NCI-H748 treated with DMSO at 0.1 percent for 48 hours (cell line): ENCODE measurements at regions not wholly inside any gene's neighbourhood (a gene's known extent, or its start where the extent isn't known, plus 50 kb on each side); places are given as distances from the start of the nearest gene placed in this dataset.

ENCODE experiments used
- DNase-seq: peaks from one replicate; lab custom pipeline; 2025; lab: John Stamatoyannopoulos, UW

DNA sequence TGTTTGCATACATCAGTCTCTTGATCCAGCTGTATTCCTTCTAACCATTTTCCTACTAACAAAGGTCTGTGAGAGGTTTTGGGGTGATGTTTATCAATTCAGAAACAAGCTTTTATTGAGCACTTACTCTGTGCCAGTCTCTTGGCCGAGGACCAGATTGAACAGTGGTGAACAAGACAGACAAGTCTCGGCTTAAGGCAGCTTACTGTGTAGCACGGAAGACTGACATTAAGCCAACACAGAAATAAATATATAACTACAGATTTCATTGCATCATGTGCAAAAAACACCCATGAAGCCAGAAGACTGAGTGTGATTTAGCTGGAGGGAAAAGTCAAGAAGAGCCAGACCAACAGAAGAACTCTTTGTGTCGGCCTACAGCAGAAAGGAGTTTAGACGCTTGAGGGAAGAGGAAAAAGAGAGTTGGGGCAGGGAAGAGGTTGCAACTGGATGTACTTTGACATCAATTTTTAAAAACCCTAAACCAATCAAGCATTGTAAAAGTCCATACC is 549.6 kb upstream of the CITED2 start:
- DNase-seq, result no peak

DNA sequence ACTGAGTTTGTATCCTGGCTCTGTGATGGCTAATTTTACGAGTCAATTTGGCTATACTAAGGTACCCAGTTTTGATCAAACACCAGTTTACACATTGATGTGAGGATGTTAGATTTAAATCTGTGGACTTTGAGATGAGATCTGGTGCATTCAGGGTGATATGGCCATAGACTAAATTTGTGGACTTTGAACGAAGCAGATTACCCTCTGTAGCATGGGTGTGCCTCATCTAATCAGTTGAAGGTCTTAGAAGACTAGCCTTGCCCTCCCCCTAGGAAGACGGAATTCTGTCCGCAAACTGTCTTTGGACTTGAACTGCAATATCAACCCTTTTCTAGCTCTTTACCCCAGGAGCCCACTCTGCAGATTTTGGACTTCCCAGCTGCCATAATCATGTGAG is 547.8 kb upstream of the CITED2 start:
- DNase-seq, result no peak

DNA sequence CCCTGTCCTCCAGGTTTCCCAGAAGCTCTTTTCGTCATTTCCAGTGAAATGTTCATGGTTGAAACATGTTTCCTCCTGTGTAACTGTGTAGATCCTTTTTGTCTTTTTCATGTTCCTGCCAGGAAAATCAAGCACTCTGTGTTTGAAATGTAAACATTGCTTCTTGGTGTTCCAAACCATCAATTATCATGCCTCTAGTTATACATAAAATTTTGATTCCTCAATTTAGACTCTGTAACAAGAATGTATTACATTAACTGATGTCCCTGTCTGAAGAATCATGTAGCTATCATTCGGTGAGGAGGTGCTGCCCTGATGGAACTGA is 546.3 kb upstream of the CITED2 start:
- DNase-seq, result no peak

DNA sequence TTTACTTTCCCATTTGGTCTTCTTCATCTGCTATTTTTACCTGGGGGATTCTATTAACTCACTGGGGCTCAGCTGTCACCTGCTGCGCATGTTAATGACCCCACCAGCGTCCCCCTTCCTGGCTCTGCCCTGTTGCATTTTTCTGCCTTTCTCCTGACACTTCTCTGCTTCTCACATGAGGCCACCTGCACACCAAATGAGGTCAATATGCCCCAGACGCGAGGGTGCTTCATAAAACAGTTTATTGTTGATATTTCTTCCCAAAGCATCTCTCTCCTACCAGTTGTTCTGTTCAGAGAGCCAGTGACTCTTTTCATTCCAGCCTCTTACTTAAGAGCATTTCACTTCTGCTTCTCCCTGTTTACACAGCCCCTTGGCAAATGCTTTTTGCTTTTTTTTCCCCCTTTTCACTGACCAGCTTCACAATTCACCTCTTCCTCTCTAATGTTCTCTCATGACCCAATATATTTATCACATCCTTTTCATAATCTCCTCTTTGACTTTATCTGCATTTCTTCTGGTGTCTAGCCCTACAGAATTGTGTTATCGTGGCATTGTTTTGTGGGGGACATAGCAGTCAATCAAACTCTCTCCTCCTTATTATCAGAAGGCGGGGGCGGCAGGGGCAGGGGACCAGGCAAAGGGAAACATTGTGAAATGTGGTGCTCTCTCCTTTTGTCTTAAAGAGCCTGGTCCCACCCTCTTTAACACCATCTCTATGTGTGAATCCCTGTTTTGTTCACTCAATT is 545.8 kb upstream of the CITED2 start:
- no peak for DNase-seq

DNA sequence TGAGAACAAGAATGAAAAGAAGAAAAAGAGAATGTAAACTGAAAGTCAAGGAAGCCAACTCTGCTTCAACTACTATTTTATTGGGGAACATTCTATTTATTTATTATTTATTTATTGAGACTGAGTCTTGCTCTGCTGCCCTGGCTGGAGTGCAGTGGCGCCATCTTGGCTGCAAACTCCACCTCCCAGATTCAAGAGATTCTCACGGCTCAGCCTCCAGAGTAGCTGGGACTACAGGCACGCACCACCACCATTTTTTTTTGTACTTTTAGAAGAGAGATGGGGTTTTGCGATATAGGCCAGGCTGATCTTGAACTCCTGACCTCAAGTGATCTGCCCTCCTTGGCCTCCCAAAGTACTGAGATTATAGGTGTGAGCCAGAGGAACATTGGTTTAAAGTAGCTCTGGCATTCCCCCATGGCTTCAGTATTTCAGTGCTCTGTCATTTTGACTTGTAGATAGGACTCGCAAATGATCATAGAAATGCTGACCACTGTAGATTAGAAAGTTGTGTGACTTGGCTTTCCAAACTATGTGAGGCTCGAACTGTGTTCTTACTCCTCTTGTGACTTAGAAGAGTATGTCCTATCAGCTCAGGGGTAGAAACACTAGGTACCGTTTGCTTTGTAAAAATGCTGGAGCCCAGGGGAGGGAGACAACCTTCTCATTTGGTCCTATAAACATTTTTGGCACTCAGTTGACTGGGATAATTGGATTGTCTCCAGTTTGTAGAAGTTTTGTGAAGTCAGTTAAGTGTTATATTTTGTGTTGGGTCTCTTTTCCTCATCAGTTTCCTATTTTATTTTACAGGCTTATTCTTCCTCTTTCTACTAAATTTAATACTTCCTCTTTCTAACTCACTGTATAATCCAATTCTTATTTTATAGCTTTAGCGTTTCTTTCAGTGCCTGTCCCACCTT is 544.9 kb upstream of the CITED2 start:
- no peak for DNase-seq

DNA sequence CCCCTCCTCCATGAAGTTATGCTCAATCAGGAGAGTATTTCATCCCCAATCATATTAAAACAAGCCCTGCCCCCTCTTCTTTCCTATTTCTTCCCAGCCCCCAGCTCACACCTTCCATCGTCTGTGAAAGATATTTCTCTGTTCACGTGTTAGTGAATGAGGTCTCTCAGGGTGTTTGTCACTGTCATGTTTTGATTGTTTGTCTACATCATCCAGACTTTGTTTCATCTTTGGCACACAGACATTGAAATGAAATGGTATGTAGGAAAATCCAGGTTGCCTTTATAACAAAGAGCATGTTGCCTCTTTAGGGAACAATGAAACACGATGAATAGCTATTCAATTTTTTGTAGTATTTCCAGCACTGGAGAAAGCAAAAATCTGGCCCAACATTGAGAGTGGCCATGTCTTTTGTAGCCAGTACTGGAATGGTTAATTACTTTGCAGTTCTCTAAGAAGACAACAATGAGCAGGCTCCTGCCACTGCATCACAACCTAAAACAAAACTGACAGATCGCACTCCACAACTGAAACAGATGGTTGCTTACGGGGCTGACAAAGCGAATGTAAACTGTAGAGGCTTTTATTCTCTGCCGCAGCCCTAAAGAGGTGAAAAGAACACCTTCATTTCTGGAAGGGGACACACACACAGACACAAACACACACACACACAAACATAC is 543.6 kb upstream of the CITED2 start:
- DNase-seq, result no peak

DNA sequence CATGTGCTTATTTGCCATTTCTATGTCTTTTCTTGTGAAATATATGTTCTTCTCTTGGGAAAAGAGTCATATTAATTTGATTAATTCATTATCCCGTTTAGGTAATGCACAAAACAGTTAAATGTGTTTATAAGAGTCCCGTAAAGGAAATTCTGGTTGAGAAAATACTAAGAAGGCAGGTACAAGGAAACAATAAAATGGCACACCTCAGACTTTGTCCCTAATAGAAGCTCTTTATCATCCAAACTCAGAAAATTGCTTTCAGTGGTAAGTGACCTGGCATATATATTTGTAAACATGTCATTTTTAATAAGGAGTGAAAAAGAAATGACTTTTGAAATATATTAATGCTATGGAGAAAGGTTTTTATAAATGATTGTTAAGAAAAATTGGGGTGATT is 540.5 kb upstream of the CITED2 start:
- DNase-seq, result no peak

DNA sequence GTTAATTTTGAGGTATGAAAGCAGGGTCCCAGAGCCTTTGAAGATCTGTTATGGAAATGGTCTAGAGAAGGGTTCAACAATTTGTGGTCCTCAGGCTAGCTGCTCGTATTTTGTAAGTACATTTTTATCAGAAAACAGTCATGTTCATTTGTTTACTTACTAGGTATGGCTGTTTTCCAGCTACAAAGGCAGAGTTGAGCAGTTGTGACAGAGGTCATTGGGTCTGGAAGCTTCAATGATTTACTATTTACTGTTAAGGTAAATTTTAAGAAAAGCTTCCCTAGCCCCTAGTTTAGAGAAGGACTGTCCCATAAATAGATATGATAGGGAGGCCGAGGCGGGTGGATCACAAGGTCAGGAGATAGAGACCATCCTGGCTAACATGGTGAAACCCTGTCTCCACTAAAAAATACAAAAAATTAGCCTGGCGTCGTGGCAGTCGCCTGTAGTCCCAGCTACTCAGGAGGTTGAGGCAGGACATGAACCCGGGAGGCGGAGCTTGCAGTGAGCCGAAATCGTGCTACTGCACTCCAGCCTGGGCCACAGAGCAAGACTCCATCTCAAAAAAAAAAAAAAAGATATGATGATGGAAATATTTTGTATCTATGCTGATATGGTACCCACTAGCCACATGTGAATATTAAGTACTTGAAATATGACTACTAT is 538.4 kb upstream of the CITED2 start:
- DNase-seq, result no peak

DNA sequence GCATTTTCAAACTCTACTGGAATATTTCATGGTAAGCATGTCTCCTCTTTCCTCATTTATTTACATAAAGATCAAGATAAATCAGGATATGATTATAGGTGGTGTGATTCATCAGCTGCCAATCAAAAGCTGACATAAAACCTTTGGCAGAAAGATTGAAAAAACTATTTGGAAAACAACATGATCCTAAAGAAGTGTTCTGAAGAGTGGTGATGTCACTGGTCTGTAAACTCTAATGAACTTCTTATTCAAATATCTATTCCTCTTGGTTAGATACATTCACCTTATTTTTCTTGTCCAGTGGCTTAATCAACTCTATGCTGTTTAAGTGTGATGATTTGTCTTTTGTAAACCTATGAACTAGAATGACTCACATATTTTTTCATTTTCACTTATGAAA is 535.5 kb upstream of the CITED2 start:
- DNase-seq, result no peak

DNA sequence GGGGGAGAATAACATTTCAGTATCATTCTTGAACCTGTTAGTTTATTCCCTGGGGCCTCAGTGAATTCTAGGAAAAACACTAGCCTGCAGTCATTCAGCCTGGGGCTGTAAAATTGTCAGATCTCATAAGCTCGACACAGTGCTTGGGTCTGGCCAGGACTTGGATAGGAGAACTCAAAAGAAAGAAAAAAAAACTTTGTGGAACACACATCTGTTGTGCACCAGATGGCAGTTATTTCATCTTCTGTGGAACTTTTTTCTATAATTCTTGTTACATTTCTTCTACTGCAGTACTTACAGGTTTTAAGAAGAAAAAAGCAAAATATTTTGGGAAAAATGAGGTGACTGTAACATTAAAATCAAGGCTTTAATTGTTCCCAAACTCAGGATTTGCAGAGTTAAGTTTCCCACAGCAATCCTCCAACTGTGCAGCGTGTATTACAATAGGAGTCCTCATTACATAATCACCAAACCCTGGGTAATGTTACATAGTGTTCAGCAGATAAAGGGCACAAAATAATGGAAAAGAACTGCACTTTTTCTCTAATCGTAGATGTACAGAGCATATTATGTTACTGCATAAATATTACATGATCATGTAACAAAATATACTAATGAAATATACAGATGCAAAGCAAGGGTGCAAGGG is 531.1 kb upstream of the CITED2 start:
- no peak for DNase-seq

DNA sequence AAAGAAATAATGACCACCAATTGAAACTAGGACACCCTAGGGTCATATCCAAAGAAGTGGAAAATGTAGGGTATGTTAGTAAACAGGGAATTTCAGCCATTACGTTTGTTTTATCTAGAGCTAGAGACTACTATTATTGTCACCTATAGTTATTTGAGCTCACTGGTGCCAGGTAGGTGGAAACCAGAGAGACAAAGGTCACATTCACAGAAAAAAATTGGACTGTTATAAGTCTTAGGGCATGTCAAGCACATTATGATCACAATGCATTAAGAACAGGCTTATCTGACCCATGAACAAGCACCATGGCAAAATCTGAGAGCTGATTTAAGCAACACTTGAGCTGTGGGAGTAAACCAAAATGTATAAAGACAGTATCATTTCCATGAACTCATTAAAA is 530.1 kb upstream of the CITED2 start:
- no peak for DNase-seq

DNA sequence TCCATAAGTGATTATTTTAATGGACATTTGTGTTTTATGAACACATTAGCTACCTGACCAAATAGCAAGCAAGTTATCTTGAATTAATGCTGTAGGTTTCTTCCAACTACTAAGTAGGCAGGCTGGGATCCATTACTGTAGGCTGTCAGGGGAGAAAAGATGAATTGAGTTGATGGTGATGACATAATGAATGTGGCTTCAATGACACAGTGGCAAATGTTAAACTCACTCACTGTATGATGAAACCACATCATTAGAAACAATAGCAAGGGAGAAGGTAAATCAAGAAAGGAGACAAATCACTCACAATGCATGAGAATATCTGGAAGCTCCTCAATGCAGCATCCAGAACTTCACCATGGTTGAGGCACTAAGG is 529.7 kb upstream of the CITED2 start:
- DNase-seq, result no peak

DNA sequence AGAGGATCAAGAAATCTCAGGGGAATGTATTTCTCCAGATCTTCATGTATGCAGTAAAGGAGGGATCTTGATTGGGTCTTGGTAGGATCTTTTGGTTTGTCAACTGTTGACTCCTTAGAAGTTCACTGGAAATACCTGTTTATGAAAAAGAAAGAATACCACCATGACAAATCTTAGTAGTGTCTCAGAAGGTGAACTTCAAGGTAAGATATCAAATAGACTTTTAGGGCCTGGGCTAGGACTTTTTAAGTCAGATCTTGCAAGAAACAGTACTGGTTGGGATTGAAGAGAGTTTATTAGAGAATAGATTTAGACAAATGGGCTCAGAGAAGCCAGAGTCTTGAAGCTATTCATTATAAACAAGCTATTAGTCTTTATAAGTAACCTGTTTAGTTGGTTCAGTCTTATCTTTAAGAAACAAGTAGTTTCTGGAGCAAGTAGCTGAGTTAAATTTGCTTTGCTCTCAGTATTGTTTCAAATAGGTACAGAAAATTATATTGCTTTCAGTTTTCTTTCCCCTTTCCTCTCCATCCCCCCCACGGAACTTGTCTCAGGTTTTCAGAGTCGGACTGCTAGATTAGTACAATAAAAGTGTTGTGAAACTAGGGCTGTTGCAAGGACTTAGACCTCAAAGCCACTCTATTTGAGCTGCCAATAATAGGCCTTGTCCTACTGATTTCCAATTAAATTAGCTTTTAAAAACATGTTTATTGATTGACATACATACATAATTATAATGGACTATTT is 529.1 kb upstream of the CITED2 start:
- DNase-seq, result no peak

DNA sequence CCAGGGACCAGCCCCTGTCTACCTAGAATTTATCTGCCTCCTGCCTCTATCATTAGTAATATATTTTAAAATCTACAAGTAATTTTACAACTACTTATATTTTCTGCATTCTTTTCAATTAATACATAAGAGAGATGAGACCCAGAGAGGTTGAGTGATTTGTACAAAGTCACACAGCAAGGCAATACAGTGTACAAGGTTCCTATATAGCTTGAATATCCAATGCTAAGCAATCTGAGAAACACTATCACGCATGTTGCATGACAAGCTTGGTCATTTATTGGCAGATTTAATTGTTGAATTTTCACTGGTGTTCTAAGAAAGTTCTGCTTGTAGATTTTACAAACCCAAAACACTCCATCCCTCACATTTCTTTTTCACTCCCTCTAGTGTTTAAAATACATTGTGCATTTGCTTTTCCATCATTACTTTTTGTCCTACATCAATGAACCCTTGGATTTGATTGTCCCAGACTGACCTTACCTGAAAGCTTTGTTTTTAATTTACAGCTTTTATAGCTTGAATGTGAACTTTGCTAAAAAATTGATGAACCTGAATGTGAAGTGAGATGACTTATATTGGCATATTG is 520.9 kb upstream of the CITED2 start:
- no peak for DNase-seq

DNA sequence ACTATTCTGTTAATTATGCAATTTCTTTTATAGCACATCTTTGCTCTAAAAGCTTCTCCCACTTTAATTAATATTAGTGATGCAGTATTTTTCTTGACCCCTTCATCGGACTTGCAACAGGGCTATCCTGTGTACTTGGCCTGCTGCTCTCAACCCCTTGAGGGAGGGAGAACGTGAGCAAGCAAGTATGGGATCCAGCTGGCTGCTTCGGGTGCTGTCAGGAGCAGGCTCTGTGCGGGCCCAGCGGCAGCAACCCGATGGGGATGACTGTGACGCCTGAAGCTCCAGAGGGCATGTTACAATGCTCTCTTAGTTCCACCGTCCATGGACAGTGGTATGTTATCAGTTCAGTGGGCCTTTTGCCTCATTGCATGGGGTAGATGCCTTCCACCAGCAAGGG is 519.8 kb upstream of the CITED2 start:
- no peak for DNase-seq

DNA sequence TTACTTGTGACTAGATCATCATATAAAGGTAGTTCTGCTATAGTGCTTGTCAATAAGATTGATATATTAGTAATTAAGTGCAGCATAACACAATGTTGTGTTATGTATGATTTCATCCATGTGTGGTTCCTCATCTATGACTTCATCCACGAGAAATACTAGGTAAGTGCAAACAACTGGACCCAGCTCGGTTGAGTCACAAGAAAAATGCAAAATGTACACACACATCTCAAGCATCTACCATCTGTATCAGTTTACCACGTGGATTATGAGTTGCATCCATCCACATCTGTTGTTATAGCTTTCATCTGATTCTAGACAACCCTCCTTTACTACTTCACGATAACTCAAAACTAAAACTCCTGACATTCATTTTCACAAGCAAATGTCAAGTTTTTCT is 517.0 kb upstream of the CITED2 start:
- DNase-seq, result no peak

DNA sequence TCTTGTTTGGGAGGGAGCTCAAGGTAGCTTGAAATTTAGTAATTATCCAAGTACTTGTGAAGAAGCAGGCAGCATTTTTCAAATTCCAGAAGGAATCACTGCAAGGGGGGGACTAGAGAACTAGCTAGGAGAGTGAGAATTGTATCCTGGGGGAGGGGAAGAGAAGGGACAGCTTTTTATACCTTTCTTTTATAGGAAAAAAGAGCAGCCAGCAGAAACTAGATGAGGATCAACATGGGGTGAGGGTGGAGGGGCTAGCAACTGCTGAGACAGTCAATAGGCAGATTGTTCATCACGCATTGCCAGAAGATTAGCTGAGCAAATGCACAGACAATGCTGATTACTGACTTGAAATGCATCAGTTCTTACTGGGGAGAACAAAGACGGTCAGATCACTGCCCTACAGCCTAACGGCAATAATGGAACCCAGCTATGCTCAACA is 514.3 kb upstream of the CITED2 start:
- no peak for DNase-seq

DNA sequence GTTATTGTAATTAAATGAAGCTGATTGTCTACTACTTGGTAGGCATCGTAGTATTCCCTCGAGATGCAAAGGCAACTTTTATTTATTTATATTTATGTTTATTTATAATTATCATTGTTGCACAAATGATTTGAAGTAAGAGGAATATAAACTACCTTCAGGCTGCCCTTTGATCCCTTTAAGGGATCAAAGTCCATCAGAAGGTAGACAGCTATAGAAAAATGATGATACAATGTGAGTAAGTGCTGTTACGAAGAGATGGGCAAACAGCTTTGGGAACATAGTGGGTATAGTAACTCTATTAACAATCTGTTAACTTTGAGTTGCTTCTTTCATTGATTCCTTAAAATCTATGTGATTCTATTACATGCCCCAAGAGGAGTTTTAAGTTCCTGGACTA is 512.8 kb upstream of the CITED2 start:
- no peak for DNase-seq

DNA sequence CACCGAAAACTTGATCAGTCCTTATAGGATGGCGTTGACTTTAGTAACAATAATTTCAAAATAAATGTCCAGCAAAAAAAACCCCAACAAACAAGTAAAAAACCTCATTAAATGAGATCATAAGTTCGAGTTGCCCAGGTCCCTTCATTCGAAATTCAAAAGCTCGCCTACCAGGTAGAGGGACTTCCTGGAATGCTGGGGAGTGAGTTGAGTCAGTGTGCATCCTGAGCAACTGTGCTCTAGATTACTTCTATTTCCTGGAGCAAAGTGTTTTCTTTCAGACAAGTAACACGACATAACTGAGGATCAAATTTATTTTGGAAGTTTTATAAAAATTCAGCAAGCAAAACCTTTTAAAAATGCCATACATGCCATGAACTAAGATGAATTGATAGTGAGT is 511.9 kb upstream of the CITED2 start:
- DNase-seq, result no peak

DNA sequence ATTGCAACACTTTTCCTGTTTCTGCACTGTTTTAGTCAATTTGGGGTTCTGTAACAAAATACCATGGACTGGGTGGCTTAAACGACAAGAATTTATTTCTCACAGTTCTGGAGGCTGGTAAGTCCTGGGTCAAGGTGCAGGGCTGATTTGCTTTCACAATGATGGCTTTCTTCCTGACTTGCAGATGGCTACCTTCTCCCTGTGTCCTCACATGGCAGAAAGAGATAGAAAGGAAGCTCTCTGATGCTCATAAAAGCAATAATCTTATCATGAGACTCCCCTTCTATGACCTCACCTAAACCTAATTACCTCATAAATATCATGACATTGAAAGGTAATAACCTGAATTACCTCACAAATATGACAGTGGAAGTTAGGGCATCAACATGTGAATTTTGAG is 511.5 kb upstream of the CITED2 start:
- no peak for DNase-seq

DNA sequence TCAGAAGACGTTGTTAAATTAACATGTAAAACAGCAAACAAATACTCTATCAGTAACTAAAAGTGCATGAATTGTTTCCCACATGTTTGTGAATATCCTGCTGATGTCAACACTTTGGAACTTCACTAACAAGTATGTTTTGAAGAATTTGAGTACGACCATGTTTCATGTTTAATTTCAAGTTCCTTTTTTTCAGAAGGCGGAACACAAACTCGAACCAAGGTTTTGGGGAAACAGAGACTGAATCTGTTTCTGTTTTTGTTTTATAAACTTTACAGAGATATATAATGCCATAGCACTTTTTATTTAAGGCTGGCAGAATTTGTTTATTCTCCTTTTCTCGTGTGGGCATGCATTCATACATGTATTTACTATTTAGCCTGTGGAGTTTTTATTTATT is 509.3 kb upstream of the CITED2 start:
- no peak for DNase-seq
